Peyer's patch (tissue), 4 donors: ENCODE measurements at regions not wholly inside any gene's neighbourhood (a gene's known extent, or its start where the extent isn't known, plus 50 kb on each side); places are given as distances from the start of the nearest gene placed in this dataset.

Experiments used
- CTCF ChIP-seq, 6 experiments: fragments of 450-650 bp in 4 of 6; fragments of 200-600 bp in 2 of 6; sonication (generic) in 1 of 6; IDR thresholded peaks; one replicate each; pipeline ENCODE4 v1.5.1; 2017 to 2019; ENCODE audit warnings: antibody characterized with exemption in 6 of 6, mild to moderate bottlenecking in 3 of 6, moderate library complexity in 1 of 6
- POLR2A ChIP-seq, 2 donors: fragments of 450-650 bp; IDR thresholded peaks; one replicate each; pipeline ENCODE4 v1.5.1; 2017; ENCODE audit warnings: antibody characterized with exemption in 2 of 2, mild to moderate bottlenecking in 2 of 2, moderate library complexity in 2 of 2

- peak in 1 of 6 experiments; percentile 30 for TF ChIP-seq CTCF (IDR thresholded peaks at IDR 0.05)
- TF ChIP-seq POLR2A (IDR thresholded peaks at IDR 0.05), result peak in 1 of 2 donors; percentile 23
Observed at GRCh38 chrX:115892056-115892708, 278.4 kb upstream of the AGTR2 start.
